ENCODE measurements at regions not wholly inside any gene's neighbourhood (a gene's known extent, or its start where the extent isn't known, plus 50 kb on each side); places are given as distances from the start of the nearest gene placed in this dataset.

DNA sequence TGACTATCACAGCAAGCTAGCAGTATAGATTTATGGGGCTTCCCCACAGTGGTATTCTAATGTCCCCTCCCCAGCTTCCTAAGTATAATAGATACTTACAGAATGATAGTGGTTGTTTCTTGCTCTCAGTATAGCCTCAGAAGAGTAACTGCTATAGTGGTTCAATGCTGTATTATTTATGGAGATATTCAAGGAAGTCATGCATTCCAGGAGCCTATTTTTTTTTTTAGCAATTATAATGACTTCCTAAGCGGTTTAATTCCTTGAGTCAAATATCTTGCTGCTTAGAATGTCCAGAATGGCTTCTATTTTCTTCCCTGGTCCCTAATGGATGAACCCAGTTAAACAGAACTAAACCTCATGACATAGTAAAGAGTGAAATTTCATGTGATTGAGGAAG is 451.5 kb upstream of the SEMA3D start:
- TF ChIP-seq POLR2A (IDR thresholded peaks at IDR 0.05) (no peak), POLR2AphosphoS5 (IDR thresholded peaks at IDR 0.05) (no peak)
- TF ChIP-seq, protein P1, sequence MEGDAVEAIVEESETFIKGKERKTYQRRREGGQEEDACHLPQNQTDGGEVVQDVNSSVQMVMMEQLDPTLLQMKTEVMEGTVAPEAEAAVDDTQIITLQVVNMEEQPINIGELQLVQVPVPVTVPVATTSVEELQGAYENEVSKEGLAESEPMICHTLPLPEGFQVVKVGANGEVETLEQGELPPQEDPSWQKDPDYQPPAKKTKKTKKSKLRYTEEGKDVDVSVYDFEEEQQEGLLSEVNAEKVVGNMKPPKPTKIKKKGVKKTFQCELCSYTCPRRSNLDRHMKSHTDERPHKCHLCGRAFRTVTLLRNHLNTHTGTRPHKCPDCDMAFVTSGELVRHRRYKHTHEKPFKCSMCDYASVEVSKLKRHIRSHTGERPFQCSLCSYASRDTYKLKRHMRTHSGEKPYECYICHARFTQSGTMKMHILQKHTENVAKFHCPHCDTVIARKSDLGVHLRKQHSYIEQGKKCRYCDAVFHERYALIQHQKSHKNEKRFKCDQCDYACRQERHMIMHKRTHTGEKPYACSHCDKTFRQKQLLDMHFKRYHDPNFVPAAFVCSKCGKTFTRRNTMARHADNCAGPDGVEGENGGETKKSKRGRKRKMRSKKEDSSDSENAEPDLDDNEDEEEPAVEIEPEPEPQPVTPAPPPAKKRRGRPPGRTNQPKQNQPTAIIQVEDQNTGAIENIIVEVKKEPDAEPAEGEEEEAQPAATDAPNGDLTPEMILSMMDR (IDR thresholded peaks at IDR 0.05): no peak
- H3K4me1 ChIP-seq: no peaks in the 10 kb centered on the region
- no peaks in the 10 kb centered on the region for H3K27me3 ChIP-seq
- H3K36me3 ChIP-seq: no peaks in the 10 kb centered on the region
- DNase-seq (ENCODE audit: low spot score in 2 of 2): no peak
- no peaks in the 10 kb centered on the region for H3K9me3 ChIP-seq
- intact Hi-C loops (cut with DNase I; ENCODE audit: low total_unique reads): no loop called here
- no peak overlapping the region for H3K4me3 ChIP-seq
- no peak overlapping the region for H3K27ac ChIP-seq

DNA sequence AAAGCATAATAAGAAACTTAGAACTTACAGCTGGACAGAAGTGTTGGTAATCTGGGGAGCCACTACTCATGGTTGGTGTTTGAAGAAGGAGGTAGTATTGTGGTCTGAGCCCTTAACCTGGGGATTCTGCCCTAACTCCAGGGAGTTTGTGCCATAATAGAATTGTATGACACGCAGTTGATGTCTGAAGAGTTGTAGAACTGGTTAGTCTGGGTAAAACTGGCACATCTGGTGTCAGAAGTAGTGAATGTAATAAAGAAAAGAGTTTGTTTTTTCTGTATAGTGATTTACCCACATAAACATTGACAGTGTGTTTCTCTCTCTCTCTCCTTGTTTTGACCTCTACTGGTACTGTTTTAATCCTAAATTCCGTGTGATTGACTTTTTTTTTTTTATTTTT is 448.1 kb upstream of the SEMA3D start:
- Histone ChIP-seq H3K27ac (no peak overlapping the region), H3K27me3 (no peaks in the 10 kb centered on the region), H3K4me1 (no peaks in the 10 kb centered on the region), H3K9me3 (no peaks in the 10 kb centered on the region), H3K4me3 (no peak overlapping the region), H3K36me3 (no peaks in the 10 kb centered on the region)
- intact Hi-C loops (cut with DNase I; ENCODE audit: low total_unique reads): no loop called here
- TF ChIP-seq, protein P1 (IDR thresholded peaks at IDR 0.05): no peak
- TF ChIP-seq POLR2AphosphoS5 (IDR thresholded peaks at IDR 0.05) (no peak), POLR2A (IDR thresholded peaks at IDR 0.05) (no peak)
- no peak for DNase-seq (ENCODE audit: low spot score in 2 of 2)

- no peaks in the 10 kb centered on the region for H3K9me3 ChIP-seq
- no peak for TF ChIP-seq POLR2A (IDR thresholded peaks at IDR 0.05)
- no peak for TF ChIP-seq POLR2AphosphoS5 (IDR thresholded peaks at IDR 0.05)
- TF ChIP-seq, protein P1 (IDR thresholded peaks at IDR 0.05): no peak
- intact Hi-C loops (cut with DNase I; ENCODE audit: low total_unique reads): no loop called here
- peak overlapping the region in 1 of 2 donors; percentile 44 for H3K27ac ChIP-seq
- no peaks in the 10 kb centered on the region for H3K4me1 ChIP-seq
- no peaks in the 10 kb centered on the region for H3K27me3 ChIP-seq
- no peaks in the 10 kb centered on the region for H3K36me3 ChIP-seq
- no peak for DNase-seq (ENCODE audit: low spot score in 2 of 2)
- H3K4me3 ChIP-seq: no peak overlapping the region
Measured at GRCh38 chr7:85630904-85631600, 444.2 kb upstream of the SEMA3D start.

DNA sequence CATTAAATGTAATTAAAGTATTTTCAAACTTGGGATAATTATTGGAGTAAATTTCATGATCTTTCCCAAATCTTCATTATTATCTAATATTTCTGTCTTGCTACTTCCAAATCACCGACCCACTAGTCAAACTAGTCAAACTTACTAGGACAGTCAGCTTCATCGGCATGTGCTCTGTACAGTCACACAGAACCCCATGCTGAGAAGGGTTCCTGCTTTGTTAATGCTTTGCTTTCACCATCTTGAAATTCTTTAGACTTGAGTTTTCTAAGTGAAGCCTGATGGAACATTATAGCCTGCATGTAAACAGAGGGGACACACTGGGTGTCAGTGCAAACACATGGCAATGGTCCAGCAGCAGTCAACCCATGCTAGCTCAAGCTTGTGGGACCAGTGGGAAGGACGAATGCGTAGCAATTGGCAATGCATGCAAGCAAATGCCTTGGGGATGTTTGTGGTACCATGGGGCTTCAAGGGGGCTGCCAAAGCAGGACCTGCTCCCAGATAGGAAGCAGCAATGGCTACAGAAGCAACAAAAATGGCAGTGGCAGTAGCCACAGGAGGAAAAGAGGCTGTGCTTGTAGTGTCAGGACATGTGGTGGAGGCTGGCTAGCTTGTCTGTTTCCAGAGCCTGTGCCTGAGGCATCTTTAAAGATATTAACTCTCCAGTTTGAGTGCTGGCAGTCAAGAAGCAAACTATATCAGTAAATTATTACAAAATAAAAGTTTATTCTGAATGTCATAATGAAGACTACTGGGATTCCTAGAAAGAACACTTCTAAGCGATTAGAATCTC is 441.1 kb upstream of the SEMA3D start:
- no peak overlapping the region for H3K4me3 ChIP-seq
- intact Hi-C loops (cut with DNase I; ENCODE audit: low total_unique reads): no loop called here
- H3K27me3 ChIP-seq: no peaks in the 10 kb centered on the region
- H3K4me1 ChIP-seq: no peaks in the 10 kb centered on the region
- H3K9me3 ChIP-seq: peaks cover 0 to 7% of the 10 kb centered on the region in 2 donors
- no peak overlapping the region for H3K27ac ChIP-seq
- no peaks in the 10 kb centered on the region for H3K36me3 ChIP-seq
- TF ChIP-seq POLR2A (IDR thresholded peaks at IDR 0.05) (no peak), POLR2AphosphoS5 (IDR thresholded peaks at IDR 0.05) (no peak)
- TF ChIP-seq, protein P1 (IDR thresholded peaks at IDR 0.05): no peak
- DNase-seq (ENCODE audit: low spot score in 2 of 2): no peak

GRCh38 chr7:85622059-85622458 is 435.2 kb upstream of the SEMA3D start:
- H3K4me3 ChIP-seq: no peak overlapping the region
- TF ChIP-seq POLR2AphosphoS5 (IDR thresholded peaks at IDR 0.05) (no peak), POLR2A (IDR thresholded peaks at IDR 0.05) (no peak)
- TF ChIP-seq, protein P1 (IDR thresholded peaks at IDR 0.05): no peak
- H3K36me3 ChIP-seq: no peaks in the 10 kb centered on the region
- no peak overlapping the region for H3K27ac ChIP-seq
- no peak for DNase-seq (ENCODE audit: low spot score in 2 of 2)
- intact Hi-C loops (cut with DNase I; ENCODE audit: low total_unique reads): no loop called here
- no peaks in the 10 kb centered on the region for H3K4me1 ChIP-seq
- peaks cover 0 to 7% of the 10 kb centered on the region in 2 donors for H3K9me3 ChIP-seq
- no peaks in the 10 kb centered on the region for H3K27me3 ChIP-seq

Measured in breast epithelium (tissue), 4 donors.